HG03045 (cell line): ENCODE measurements at regions not wholly inside any gene's neighbourhood (a gene's known extent, or its start where the extent isn't known, plus 50 kb on each side); places are given as distances from the start of the nearest gene placed in this dataset.

ENCODE experiments used
- ATAC-seq: cut with Tn5 transposase; IDR thresholded peaks from one replicate; pipeline ENCODE4 v1.9.1; 2021; ENCODE audit warnings: mild to moderate bottlenecking, moderate library complexity; ENCODE audit not compliant: unreplicated experiment

GRCh38 chr12:69129017-69129416, 110.4 kb upstream of the CPSF6 start:
- no peak for ATAC-seq

GRCh38 chr12:69129564-69129963, 109.8 kb upstream of the CPSF6 start:
- no peak for ATAC-seq

- no peak for ATAC-seq
Observed at GRCh38 chr12:69130064-69130463, 109.3 kb upstream of the CPSF6 start.

GRCh38 chr12:69131077-69131476, 108.3 kb upstream of the CPSF6 start:
- no peak for ATAC-seq

- ATAC-seq = no peak
Observed at GRCh38 chr12:69136931-69137613, 102.3 kb upstream of the CPSF6 start.

- ATAC-seq = no peak
Observed at GRCh38 chr12:69141074-69141473, 98.3 kb upstream of the CPSF6 start.

DNA sequence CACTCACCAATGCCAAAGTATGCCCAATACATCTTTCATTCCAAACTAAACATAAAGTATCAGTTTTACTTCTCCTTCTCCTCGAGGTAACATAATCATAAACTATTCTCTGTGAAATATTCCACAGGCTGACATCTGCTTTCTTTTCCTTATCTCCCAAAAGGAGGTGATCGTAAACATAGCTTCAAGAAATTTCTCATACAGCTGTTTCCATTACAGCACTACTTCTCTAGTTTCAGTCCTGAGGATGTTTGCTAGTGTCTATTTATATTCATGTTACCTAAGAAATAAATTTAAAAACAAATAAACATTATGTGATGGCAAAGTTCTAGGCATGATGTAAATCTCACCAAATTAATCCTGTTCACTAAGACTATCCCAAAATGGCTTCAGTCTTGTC, 90.1 kb upstream of the CPSF6 start:
- no peak for ATAC-seq

- no peak for ATAC-seq
Observed at GRCh38 chr12:69150083-69150795, 89.1 kb upstream of the CPSF6 start.

- no peak for ATAC-seq
Observed at GRCh38 chr12:69150796-69151127, 88.6 kb upstream of the CPSF6 start.

GRCh38 chr12:69151254-69151764, 88.1 kb upstream of the CPSF6 start:
- ATAC-seq = no peak

DNA sequence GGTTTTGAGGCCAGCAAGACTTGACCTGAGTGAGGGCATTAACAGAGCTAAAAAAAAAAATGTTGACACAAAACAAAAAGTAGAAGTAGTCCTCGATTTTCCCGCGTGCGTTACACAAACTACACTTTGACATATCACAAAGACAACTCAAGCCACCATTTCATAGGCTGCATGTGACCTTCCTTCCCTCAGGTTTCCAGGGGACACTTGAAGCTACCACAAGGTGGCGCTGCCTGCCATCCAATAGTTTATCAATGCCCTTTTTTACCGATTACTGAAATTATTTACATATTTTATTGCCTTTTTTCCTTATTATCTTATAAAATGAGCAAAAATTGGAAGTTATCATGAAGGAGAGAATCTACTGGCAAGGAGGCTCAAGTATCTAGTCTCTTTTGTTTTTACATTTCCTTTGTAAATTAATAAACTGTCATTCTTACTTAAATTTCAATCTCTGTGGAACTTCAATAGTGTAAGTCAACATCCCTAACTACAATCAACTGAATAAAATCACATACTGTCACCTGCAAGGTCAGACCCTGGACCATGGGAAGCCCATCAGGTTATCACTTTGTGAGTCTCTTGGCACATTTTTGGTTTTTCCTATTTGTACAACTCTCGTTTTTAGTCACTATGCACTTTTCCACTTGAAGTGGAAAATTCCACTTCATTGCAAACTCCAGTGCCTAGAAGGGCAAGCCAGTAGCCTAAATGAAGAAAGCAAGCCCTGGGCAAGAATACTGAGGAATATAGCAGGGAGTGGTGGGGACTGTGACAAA, 84.6 kb upstream of the CPSF6 start:
- peak; percentile 43 for ATAC-seq

GRCh38 chr12:69157023-69157655, 82.2 kb upstream of the CPSF6 start:
- peak; percentile 96 for ATAC-seq

- no peak for ATAC-seq
Observed at GRCh38 chr12:69161829-69162228, 77.5 kb upstream of the CPSF6 start.

GRCh38 chr12:69163681-69164362, 75.5 kb upstream of the CPSF6 start:
- ATAC-seq = no peak

GRCh38 chr12:69167648-69168165, 71.7 kb upstream of the CPSF6 start:
- ATAC-seq = no peak

DNA sequence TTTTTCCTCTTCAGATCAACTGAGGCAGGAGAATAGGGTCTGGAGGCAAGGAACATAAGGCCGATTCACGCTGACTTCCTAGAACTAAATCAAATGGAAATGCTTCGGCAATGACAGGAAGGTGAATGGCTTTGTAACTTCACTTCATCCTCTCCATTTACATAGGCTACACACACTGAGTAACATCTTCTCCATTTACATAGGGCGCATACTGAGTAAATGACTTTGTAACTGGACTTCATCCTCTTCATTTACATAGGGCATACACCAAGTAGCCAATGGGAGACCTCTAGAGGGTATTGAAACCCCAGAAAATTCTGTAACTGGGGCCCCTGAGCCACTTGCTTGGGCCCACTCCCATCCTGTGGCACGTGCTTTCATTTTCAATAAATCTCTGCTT, 71.0 kb upstream of the CPSF6 start:
- ATAC-seq = no peak

DNA sequence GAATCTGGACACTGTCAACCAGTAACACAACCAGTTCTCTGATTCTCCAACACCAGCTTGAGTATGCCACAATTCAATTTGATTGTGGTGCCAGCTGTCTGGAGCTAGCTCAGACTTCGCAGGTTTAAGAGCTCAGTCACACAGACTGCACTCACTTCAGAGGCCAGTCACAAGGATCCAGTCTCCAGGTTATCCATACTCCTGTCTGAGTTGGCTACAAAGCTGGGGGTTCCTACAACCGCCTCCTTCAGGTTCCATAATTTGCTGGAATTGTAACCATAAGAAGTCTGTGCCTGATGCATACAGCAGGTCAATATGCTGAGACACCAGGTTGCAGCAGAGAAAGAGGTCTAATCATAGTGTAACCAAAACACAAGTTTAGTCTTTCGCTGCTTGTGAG, 70.5 kb upstream of the CPSF6 start:
- ATAC-seq = no peak

- ATAC-seq = no peak
Observed at GRCh38 chr12:69170293-69170692, 69.1 kb upstream of the CPSF6 start.

DNA sequence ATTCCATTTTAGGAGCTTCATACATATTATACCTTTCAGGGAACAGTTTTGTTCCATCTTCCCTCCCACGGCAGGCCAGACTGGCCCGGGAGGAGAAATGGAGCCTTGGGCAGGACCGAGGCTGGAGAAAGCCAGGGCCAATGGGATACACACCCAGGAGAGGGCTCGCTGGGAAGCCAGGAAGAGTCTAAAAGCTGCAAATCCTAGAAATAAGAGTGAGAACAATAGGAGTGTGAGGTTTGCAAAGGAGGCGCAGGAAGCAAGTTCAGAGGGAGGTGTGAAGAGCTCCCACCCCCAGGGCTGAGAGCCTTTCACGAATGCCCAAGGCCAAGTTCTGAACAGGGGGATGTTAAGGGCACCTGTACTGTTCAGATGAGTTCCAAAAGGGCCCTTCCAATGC, 67.5 kb upstream of the CPSF6 start:
- ATAC-seq = no peak

GRCh38 chr12:69172491-69172890, 66.9 kb upstream of the CPSF6 start:
- no peak for ATAC-seq

DNA sequence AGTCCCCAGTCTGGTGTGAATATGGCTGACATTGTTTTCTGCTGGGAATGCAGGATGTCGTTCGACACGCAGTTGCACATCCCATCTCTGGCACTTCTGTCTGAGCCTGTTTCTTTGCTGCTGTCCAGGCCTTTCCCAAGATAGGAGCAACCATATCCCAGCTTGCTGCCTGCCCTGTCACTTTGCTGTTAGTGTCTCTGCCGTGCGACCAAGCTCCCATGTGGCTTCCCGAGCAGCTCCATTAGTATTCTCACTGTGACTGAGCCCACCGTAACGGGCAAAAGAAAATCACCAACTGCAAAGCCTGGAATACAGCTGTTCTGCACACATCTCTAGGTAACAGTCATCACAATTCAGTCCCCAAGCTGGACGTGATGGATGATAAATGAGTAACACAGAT, 66.0 kb upstream of the CPSF6 start:
- no peak for ATAC-seq
